Panc1 (cell line): ENCODE measurements at regions not wholly inside any gene's neighbourhood (a gene's known extent, or its start where the extent isn't known, plus 50 kb on each side); places are given as distances from the start of the nearest gene placed in this dataset.

Source experiments
- ATAC-seq: fragments of 200-7000 bp; cut with Tn5 transposase; 2 replicates; pipeline ENCODE4 v1.9.1; 2020; ENCODE audit warnings: mild to moderate bottlenecking, moderate library complexity
- BruUV-seq: library from RNA; stranded (reverse); fragments of 400-500 nt; replicated peaks from 2 replicates; lab custom pipeline; 2021; lab: Mats Ljungman, UMichigan
- CTCF ChIA-PET: fragments of 300-600 bp; sonication (Branson Sonifier 250); formaldehyde crosslinking; loops from one replicate; lab custom pipeline; 2022; ENCODE audit warnings: antibody characterized with exemption; lab: Charles Lee
- POLR2A ChIA-PET: fragments of 300-600 bp; sonication (Branson Sonifier 250); formaldehyde crosslinking; loops from one replicate; lab custom pipeline; 2022; ENCODE audit warnings: antibody characterized with exemption; lab: Charles Lee
- DNase-seq: peaks from one replicate; pipeline ENCODE4 v3.0.0-alpha.2; 2010; ENCODE audit warnings: low read depth, low spot score
- H3K27ac ChIP-seq: 2 replicates; pipeline ENCODE4 v1.5.1; 2011; ENCODE audit warnings: mild to moderate bottlenecking, low read length, inconsistent platforms
- H3K27me3 ChIP-seq: fragments of 200-500 bp; sonication (Bioruptor generic); 2 replicates; pipeline ENCODE4 v1.6.0; 2014; ENCODE audit warnings: low read length, inconsistent platforms; ENCODE audit not compliant: control insufficient read depth, insufficient read depth
- H3K36me3 ChIP-seq: fragments of 200-500 bp; sonication (Bioruptor generic); 2 replicates; pipeline ENCODE4 v1.5.1; 2014; ENCODE audit warnings: inconsistent platforms, mild to moderate bottlenecking, low read length, moderate library complexity; ENCODE audit not compliant: control insufficient read depth, insufficient read depth
- H3K4me1 ChIP-seq: 2 replicates; pipeline ENCODE4 v1.5.1; 2011; ENCODE audit warnings: inconsistent platforms, mild to moderate bottlenecking, low read length, moderate library complexity; ENCODE audit not compliant: control insufficient read depth, insufficient read depth
- H3K4me3 ChIP-seq, 2 experiments: 2 replicates each; pipeline ENCODE4 v1.5.1; 2011 to 2012; ENCODE audit warnings: low read depth in 2 of 2, low read length in 2 of 2, mild to moderate bottlenecking in 2 of 2, inconsistent platforms in 1 of 2, moderate library complexity in 1 of 2
- H3K9me3 ChIP-seq: fragments of 200-500 bp; sonication (Bioruptor generic); 2 replicates; pipeline ENCODE4 v1.5.1; 2014; ENCODE audit warnings: low read depth, mild to moderate bottlenecking, inconsistent platforms, low read length, moderate library complexity; ENCODE audit not compliant: control insufficient read depth, insufficient read depth
- CTCF ChIP-seq: fragments of 450-650 bp; IDR thresholded peaks from 2 replicates; pipeline ENCODE4 v1.5.1; 2017; ENCODE audit warnings: mild to moderate bottlenecking
- POLR2AphosphoS5 ChIP-seq: IDR thresholded peaks from 2 replicates; pipeline ENCODE4 v1.6.1; 2012; ENCODE audit warnings: mild to moderate bottlenecking, low read depth, low read length, moderate library complexity
- SIN3A ChIP-seq: IDR thresholded peaks from 2 replicates; pipeline ENCODE4 v1.6.1; 2012; ENCODE audit warnings: low read depth, mild to moderate bottlenecking, low read length, moderate library complexity, borderline replicate concordance; ENCODE audit not compliant: insufficient read depth
- TCF7L2 ChIP-seq: IDR thresholded peaks from 2 replicates; pipeline ENCODE4 v1.6.1; 2011; ENCODE audit warnings: mild to moderate bottlenecking, low read depth, low read length, inconsistent platforms
- in situ Hi-C: cut with HindIII; loops from 2 replicates; pipeline ENCODE4 v1.10.0; 2016; ENCODE audit warnings: low sequenced_read_pairs, low pct_unique_long_range_greater_than_20kb
- intact Hi-C: fragments of 100-400 bp; cut with micrococcal nuclease; formaldehyde crosslinking; loops from one replicate; pipeline ENCODE4 v1.10.0; 2022; ENCODE audit not compliant: unreplicated experiment
- TF ChIP-seq, protein P1 (sequence below), 2 experiments: IDR thresholded peaks; 2 replicates each; pipeline ENCODE4 v1.6.1; 2011 to 2012; ENCODE audit warnings: low read depth in 2 of 2, control low read depth in 1 of 2, low read length in 1 of 2, mild to moderate bottlenecking in 1 of 2, moderate library complexity in 1 of 2; ENCODE audit not compliant: insufficient read depth in 1 of 2

DNA sequence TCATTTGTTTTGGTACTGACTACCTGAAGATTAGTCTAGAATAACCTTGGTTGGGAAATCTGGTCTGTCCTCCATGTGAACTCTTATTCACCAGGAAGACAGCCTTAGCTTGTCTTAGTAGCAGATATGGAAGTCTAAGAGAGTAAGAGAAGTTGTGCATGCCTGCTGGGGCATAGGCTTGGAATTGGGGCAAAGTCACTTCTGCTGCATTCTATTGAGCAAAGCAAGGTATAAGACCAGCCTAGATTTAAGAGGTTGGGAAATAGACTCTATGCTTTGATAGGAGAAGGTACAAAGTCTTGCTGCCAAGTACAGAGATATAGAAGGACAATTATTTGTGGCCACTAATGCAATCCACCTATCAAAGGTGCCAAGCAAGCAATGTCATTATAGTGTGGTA lies 464.0 kb upstream of the BOD1L1 start:
- in situ Hi-C loops = no loop called here
- CTCF ChIA-PET = no interaction called here

GRCh38 chr4:14091966-14092365 lies 464.4 kb upstream of the BOD1L1 start:
- Histone ChIP-seq H3K9me3 (no peaks in the 10 kb centered on the region), H3K4me3 (no peak overlapping the region), H3K27ac (no peak overlapping the region), H3K4me1 (no peaks in the 10 kb centered on the region), H3K36me3 (no peaks in the 10 kb centered on the region), H3K27me3 (no peaks in the 10 kb centered on the region)
- ChIA-PET CTCF (no interaction called here), POLR2A (no interaction called here)
- in situ Hi-C loops (no loop called here), intact Hi-C loops (no loop called here)
- no peak for ATAC-seq
- DNase-seq = no peak
- BruUV-seq = no TSS peak
- TF ChIP-seq POLR2AphosphoS5 (no peak), SIN3A (no peak), TCF7L2 (no peak), CTCF (no peak)
- TF ChIP-seq, protein P1, sequence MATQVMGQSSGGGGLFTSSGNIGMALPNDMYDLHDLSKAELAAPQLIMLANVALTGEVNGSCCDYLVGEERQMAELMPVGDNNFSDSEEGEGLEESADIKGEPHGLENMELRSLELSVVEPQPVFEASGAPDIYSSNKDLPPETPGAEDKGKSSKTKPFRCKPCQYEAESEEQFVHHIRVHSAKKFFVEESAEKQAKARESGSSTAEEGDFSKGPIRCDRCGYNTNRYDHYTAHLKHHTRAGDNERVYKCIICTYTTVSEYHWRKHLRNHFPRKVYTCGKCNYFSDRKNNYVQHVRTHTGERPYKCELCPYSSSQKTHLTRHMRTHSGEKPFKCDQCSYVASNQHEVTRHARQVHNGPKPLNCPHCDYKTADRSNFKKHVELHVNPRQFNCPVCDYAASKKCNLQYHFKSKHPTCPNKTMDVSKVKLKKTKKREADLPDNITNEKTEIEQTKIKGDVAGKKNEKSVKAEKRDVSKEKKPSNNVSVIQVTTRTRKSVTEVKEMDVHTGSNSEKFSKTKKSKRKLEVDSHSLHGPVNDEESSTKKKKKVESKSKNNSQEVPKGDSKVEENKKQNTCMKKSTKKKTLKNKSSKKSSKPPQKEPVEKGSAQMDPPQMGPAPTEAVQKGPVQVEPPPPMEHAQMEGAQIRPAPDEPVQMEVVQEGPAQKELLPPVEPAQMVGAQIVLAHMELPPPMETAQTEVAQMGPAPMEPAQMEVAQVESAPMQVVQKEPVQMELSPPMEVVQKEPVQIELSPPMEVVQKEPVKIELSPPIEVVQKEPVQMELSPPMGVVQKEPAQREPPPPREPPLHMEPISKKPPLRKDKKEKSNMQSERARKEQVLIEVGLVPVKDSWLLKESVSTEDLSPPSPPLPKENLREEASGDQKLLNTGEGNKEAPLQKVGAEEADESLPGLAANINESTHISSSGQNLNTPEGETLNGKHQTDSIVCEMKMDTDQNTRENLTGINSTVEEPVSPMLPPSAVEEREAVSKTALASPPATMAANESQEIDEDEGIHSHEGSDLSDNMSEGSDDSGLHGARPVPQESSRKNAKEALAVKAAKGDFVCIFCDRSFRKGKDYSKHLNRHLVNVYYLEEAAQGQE (IDR thresholded peaks at IDR 0.05; ENCODE audit: insufficient read depth in 1 of 2, low read depth in 2 of 2, low read length in 1 of 2) = no peak

More for the DNA sequence above, 464.0 kb upstream of the BOD1L1 start:
- no peaks in the 10 kb centered on the region for H3K36me3 ChIP-seq
- DNase-seq (no peak), ATAC-seq (no peak)
- POLR2A ChIA-PET = no interaction called here
- no peak overlapping the region for H3K4me3 ChIP-seq
- no peak overlapping the region for H3K27ac ChIP-seq
- no peaks in the 10 kb centered on the region for H3K4me1 ChIP-seq
- BruUV-seq = no TSS peak
- no peaks in the 10 kb centered on the region for H3K9me3 ChIP-seq
- no peaks in the 10 kb centered on the region for H3K27me3 ChIP-seq
- TF ChIP-seq CTCF = no peak
- TF ChIP-seq, protein P1 (IDR thresholded peaks at IDR 0.05; ENCODE audit: insufficient read depth in 1 of 2, low read depth in 2 of 2, low read length in 1 of 2) = no peak
- TF ChIP-seq POLR2AphosphoS5 = no peak
- TF ChIP-seq TCF7L2 = no peak
- no peak for TF ChIP-seq SIN3A
- intact Hi-C loops = no loop called here
